ENCODE measurements at regions not wholly inside any gene's neighbourhood (a gene's known extent, or its start where the extent isn't known, plus 50 kb on each side); places are given as distances from the start of the nearest gene placed in this dataset.

- POLR2A ChIA-PET = no interaction called here
- CTCF ChIA-PET = no interaction called here
Observed at GRCh38 chr1:81453367-81453703, 347.4 kb upstream of the ADGRL2 start.

GRCh38 chr1:81452693-81453366 is 347.9 kb upstream of the ADGRL2 start:
- CTCF ChIA-PET = no interaction called here
- POLR2A ChIA-PET = no interaction called here

GRCh38 chr1:81449786-81450185 is 350.9 kb upstream of the ADGRL2 start:
- ChIA-PET POLR2A (no interaction called here), CTCF (no interaction called here)

- POLR2A ChIA-PET = no interaction called here
- CTCF ChIA-PET = no interaction called here
Observed at GRCh38 chr1:81446000-81446669, 354.6 kb upstream of the ADGRL2 start.

- POLR2A ChIA-PET = no interaction called here
Observed at GRCh38 chr1:81443288-81443687, 357.4 kb upstream of the ADGRL2 start.

GRCh38 chr1:81439046-81439823 is 361.5 kb upstream of the ADGRL2 start:
- ChIA-PET CTCF (no interaction called here), POLR2A (no interaction called here)

More at GRCh38 chr1:81443288-81443687, 357.4 kb upstream of the ADGRL2 start:
- CTCF ChIA-PET = no interaction called here

GRCh38 chr1:81437649-81438048 is 363.1 kb upstream of the ADGRL2 start:
- CTCF ChIA-PET = no interaction called here
- POLR2A ChIA-PET = no interaction called here

- ChIA-PET CTCF (no interaction called here), POLR2A (no interaction called here)
Observed at GRCh38 chr1:81437213-81437612, 363.5 kb upstream of the ADGRL2 start.

GRCh38 chr1:81435175-81435574 is 365.6 kb upstream of the ADGRL2 start:
- POLR2A ChIA-PET = no interaction called here
- CTCF ChIA-PET = no interaction called here

GRCh38 chr1:81433676-81434075 is 367.1 kb upstream of the ADGRL2 start:
- ChIA-PET POLR2A (no interaction called here), CTCF (no interaction called here)

GRCh38 chr1:81432654-81433109 is 368.1 kb upstream of the ADGRL2 start:
- ChIA-PET POLR2A (no interaction called here), CTCF (no interaction called here)

GRCh38 chr1:81432059-81432458 is 368.7 kb upstream of the ADGRL2 start:
- POLR2A ChIA-PET = no interaction called here

GRCh38 chr1:81431624-81432000 is 369.1 kb upstream of the ADGRL2 start:
- CTCF ChIA-PET = no interaction called here
- POLR2A ChIA-PET = no interaction called here

More at GRCh38 chr1:81432059-81432458, 368.7 kb upstream of the ADGRL2 start:
- CTCF ChIA-PET = no interaction called here

- POLR2A ChIA-PET = no interaction called here
- CTCF ChIA-PET = no interaction called here
Observed at GRCh38 chr1:81430955-81431623, 369.6 kb upstream of the ADGRL2 start.

- ChIA-PET POLR2A (no interaction called here), CTCF (no interaction called here)
Observed at GRCh38 chr1:81430236-81430938, 370.3 kb upstream of the ADGRL2 start.

GRCh38 chr1:81428998-81429397 is 371.7 kb upstream of the ADGRL2 start:
- ChIA-PET CTCF (interaction anchor here (0.6 kb wide), 1 partner anchor 360 kb away, joined by 3 read pairs; no protein-coding TSS in a partner anchor), POLR2A (no interaction called here)

GRCh38 chr1:81424816-81425215 is 375.9 kb upstream of the ADGRL2 start:
- ChIA-PET POLR2A (no interaction called here), CTCF (no interaction called here)

GRCh38 chr1:81424061-81424460 is 376.7 kb upstream of the ADGRL2 start:
- POLR2A ChIA-PET = no interaction called here
- CTCF ChIA-PET = no interaction called here

GRCh38 chr1:81420760-81421159 is 380.0 kb upstream of the ADGRL2 start:
- CTCF ChIA-PET = no interaction called here
- POLR2A ChIA-PET = no interaction called here

- POLR2A ChIA-PET = no interaction called here
- CTCF ChIA-PET = no interaction called here
Observed at GRCh38 chr1:81414488-81415015, 386.2 kb upstream of the ADGRL2 start.
